Activated T-cell treated with anti-CD3 and anti-CD28 coated beads, Interleukin-2, amount 50 U/mL, for 4 hours (primary cell): ENCODE measurements at regions not wholly inside any gene's neighbourhood (a gene's known extent, or its start where the extent isn't known, plus 50 kb on each side); places are given as distances from the start of the nearest gene placed in this dataset.
"Not testable (repeated sequence)": the region's sequence is repeated elsewhere in the genome, so short reads cannot be mapped to it uniquely, and the experiment has no call there.

ENCODE experiments used
- ATAC-seq, 2 donors: fragments of 200-7000 bp; cut with Tn5 transposase; one replicate each; pipeline ENCODE4 v1.10.0; 2021
- DNase-seq: peaks from one replicate; pipeline ENCODE4 v3.0.0-alpha.2; 2020
- H3K27me3 Mint-ChIP-seq: one replicate; pipeline ENCODE4 v1.8.0; 2021; ENCODE audit warnings: low read depth, mixed read lengths
- H3K36me3 Mint-ChIP-seq: one replicate; pipeline ENCODE4 v1.8.0; 2022; ENCODE audit warnings: mixed read lengths; ENCODE audit not compliant: insufficient read depth
- H3K4me1 Mint-ChIP-seq: one replicate; pipeline ENCODE4 v1.8.0; 2021; ENCODE audit warnings: low read depth, mixed read lengths
- H3K4me3 Mint-ChIP-seq: one replicate; pipeline ENCODE4 v1.8.0; 2021; ENCODE audit warnings: mild to moderate bottlenecking, moderate library complexity, mixed read lengths
- H3K9me3 Mint-ChIP-seq: one replicate; pipeline ENCODE4 v1.8.0; 2021; ENCODE audit warnings: mixed read lengths

GRCh38 chr7:10773430-10773829 is 200.2 kb upstream of the PHF14 start:
- Mint-ChIP-seq H3K27me3 (no peaks in the 10 kb centered on the region), H3K36me3 (no peaks in the 10 kb centered on the region), H3K9me3 (no peaks in the 10 kb centered on the region), H3K4me3 (no peak overlapping the region), H3K4me1 (no peaks in the 10 kb centered on the region)
- no peak for DNase-seq
- ATAC-seq, result no peak

- DNase-seq (no peak), ATAC-seq (no peak)
- no peaks in the 10 kb centered on the region for H3K4me1 Mint-ChIP-seq
- peaks cover 5% of the 10 kb centered on the region for H3K9me3 Mint-ChIP-seq
- H3K4me3 Mint-ChIP-seq, result no peak overlapping the region
- H3K27me3 Mint-ChIP-seq, result no peaks in the 10 kb centered on the region
- no peaks in the 10 kb centered on the region for H3K36me3 Mint-ChIP-seq
Observed at GRCh38 chr7:10779465-10780399, 193.9 kb upstream of the PHF14 start.

DNA sequence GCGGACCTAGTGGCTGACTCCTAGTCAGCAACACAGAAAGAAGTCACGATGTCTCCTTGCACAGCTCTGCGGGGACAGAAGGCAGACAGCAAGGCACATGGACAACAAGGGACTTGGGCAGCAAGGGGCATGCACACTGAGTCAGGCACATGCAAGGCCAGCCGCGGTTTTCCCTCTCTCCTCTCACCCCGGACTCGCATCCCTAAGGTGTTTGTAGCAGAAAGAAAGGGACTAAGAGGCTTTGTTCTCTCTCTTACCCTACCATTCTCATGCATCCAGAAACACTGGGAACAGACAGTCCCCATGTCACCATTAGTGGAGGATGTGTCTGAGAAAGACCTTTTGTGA is 193.3 kb upstream of the PHF14 start:
- ATAC-seq, result no peak
- H3K9me3 Mint-ChIP-seq, result peaks cover 5% of the 10 kb centered on the region
- DNase-seq, result no peak
- H3K27me3 Mint-ChIP-seq, result no peaks in the 10 kb centered on the region
- H3K36me3 Mint-ChIP-seq, result no peaks in the 10 kb centered on the region
- H3K4me3 Mint-ChIP-seq, result no peak overlapping the region
- no peaks in the 10 kb centered on the region for H3K4me1 Mint-ChIP-seq

GRCh38 chr7:10786976-10787375 is 186.7 kb upstream of the PHF14 start:
- not testable (repeated sequence) for ATAC-seq, H3K4me3 Mint-ChIP-seq, H3K4me1 Mint-ChIP-seq, DNase-seq, H3K9me3 Mint-ChIP-seq, H3K36me3 Mint-ChIP-seq, H3K27me3 Mint-ChIP-seq

DNA sequence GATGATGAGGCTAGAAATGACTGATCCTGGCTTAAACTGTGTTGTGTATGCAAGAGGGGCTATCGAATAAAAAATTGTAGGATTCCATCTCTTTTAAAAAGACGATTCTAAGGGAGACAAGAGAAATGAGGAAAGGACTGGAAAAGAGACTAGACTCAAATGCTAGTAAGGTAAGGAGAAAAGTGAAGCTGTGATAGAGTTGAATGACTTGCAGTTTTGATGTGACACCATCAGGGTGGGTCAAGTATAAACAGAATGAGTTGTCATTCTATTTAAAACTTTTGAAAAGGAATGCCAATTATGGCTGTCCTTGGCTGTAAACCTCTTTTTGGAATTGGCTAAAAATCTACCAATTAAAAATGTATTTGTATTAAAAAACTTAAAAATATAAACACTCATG is 184.5 kb upstream of the PHF14 start:
- Mint-ChIP-seq H3K36me3 (no peaks in the 10 kb centered on the region), H3K4me1 (no peaks in the 10 kb centered on the region), H3K9me3 (no peaks in the 10 kb centered on the region), H3K4me3 (no peak overlapping the region), H3K27me3 (no peaks in the 10 kb centered on the region)
- DNase-seq (no peak), ATAC-seq (no peak)

DNA sequence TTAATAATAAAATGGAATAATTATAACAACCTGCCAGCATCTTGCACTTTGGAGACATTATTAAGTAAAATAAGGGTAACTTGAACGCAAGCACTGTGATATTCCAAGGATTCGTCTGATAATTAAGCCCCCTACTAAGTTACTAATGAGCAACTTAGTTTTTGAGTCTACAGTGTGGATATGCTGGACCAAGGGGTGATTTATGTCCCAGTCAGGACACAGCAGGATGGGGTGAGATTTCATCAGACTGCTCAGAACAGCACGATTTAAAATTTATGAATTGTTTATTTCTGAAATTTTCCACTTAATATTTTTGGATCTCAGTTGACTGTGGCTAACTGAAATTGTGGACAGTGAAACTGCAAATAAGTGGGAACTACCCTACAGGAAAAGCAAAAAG is 182.8 kb upstream of the PHF14 start:
- no peak overlapping the region for H3K4me3 Mint-ChIP-seq
- no peaks in the 10 kb centered on the region for H3K4me1 Mint-ChIP-seq
- no peaks in the 10 kb centered on the region for H3K36me3 Mint-ChIP-seq
- ATAC-seq (no peak), DNase-seq (no peak)
- no peaks in the 10 kb centered on the region for H3K27me3 Mint-ChIP-seq
- no peaks in the 10 kb centered on the region for H3K9me3 Mint-ChIP-seq

DNA sequence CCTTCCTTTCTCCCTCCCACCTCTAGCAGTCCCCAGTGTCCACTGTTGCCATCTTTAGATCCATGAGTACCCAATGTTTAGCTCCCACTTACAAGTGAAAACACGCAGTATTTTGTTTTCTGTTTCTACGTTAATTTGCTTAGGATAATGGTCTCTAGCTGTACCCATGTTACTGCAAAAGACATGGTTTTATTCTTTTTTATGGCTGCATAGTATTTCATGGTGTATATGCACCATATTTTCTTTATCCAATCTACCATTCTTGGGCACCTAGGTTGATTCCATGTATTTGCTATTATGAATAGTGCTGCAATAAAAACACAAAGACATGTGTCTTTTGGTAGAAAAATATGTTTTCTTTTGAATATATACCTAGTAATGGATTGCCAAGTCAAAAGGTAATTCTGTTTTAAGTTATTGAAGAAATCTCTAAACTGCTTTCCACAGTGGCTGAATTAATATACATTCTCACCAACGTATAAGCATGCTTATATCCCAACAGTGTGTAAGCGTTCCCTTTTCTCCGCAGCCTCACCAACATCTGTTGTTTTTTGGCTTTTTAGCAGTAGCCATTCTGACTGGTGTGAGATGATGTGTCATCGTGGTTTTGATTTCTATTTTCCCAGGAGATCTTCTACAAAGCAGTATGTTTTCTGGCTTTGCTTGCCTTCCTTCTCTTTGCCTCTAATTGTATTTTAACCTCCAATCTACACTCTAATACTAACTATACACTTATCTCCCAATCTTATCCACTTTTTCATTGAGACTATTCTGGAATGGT is 179.5 kb upstream of the PHF14 start:
- Mint-ChIP-seq H3K9me3 (no peaks in the 10 kb centered on the region), H3K27me3 (peaks cover 5% of the 10 kb centered on the region), H3K4me3 (no peak overlapping the region), H3K36me3 (no peaks in the 10 kb centered on the region), H3K4me1 (no peaks in the 10 kb centered on the region)
- ATAC-seq (no peak), DNase-seq (no peak)

- no peak overlapping the region for H3K4me3 Mint-ChIP-seq
- H3K4me1 Mint-ChIP-seq, result no peaks in the 10 kb centered on the region
- no peaks in the 10 kb centered on the region for H3K9me3 Mint-ChIP-seq
- no peak for ATAC-seq
- H3K27me3 Mint-ChIP-seq, result peaks cover 5% of the 10 kb centered on the region
- H3K36me3 Mint-ChIP-seq, result no peaks in the 10 kb centered on the region
- no peak for DNase-seq
Observed at GRCh38 chr7:10797157-10797556, 176.5 kb upstream of the PHF14 start.

DNA sequence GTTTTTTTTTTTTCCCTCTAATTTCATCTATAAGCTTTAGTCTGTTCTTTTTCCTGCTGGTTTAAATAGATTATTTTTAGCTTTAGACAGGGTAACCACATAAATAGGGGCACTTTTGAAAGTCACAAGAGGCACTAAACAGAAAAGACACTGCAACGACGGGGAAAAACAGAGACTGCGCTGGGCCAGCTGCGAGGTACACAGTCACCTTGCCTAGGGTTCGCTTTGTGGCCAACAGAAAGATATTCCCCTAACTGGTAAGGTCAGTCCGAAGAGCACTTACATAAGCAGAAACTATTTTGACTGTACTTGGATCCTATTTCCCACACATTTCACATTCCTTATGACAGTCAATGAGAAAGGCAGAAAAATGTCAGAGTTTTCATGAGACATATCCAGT is 175.6 kb upstream of the PHF14 start:
- H3K9me3 Mint-ChIP-seq, result no peaks in the 10 kb centered on the region
- ATAC-seq (no peak), DNase-seq (no peak)
- H3K4me1 Mint-ChIP-seq, result no peaks in the 10 kb centered on the region
- no peak overlapping the region for H3K4me3 Mint-ChIP-seq
- H3K27me3 Mint-ChIP-seq, result peaks cover 5% of the 10 kb centered on the region
- H3K36me3 Mint-ChIP-seq, result no peaks in the 10 kb centered on the region

- Mint-ChIP-seq H3K4me3 (no peak overlapping the region), H3K36me3 (no peaks in the 10 kb centered on the region), H3K9me3 (no peaks in the 10 kb centered on the region), H3K27me3 (peaks cover 5% of the 10 kb centered on the region), H3K4me1 (no peaks in the 10 kb centered on the region)
- no peak for DNase-seq
- ATAC-seq, result no peak
Observed at GRCh38 chr7:10799475-10799874, 174.2 kb upstream of the PHF14 start.

GRCh38 chr7:10802011-10802410 is 171.7 kb upstream of the PHF14 start:
- H3K36me3 Mint-ChIP-seq, result no peaks in the 10 kb centered on the region
- H3K4me1 Mint-ChIP-seq, result no peaks in the 10 kb centered on the region
- ATAC-seq (no peak), DNase-seq (no peak)
- no peaks in the 10 kb centered on the region for H3K9me3 Mint-ChIP-seq
- H3K4me3 Mint-ChIP-seq, result no peak overlapping the region
- H3K27me3 Mint-ChIP-seq, result peaks cover 5% of the 10 kb centered on the region

DNA sequence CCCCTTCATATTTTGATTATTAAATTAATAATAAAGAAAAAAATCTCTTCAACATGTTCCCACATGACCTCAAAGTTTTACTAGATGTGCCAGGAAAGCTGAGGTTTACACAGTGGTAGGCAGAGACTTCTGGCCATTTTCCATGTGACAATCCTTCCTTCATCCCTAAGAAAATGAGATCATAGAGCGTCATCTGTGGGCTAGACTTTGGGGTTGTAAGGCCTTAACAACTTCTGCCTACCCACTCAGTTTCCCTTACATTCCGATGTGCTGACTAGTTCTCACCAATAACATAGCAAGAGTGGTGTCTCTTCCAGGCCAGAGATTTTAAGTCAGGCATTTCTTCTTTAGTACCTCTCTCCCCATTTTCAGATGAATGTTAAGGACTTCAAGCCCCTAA is 171.1 kb upstream of the PHF14 start:
- Mint-ChIP-seq H3K4me3 (no peak overlapping the region), H3K27me3 (peaks cover 5% of the 10 kb centered on the region), H3K9me3 (no peaks in the 10 kb centered on the region), H3K4me1 (no peaks in the 10 kb centered on the region), H3K36me3 (no peaks in the 10 kb centered on the region)
- DNase-seq (no peak), ATAC-seq (no peak)

GRCh38 chr7:10803720-10804119 is 170.0 kb upstream of the PHF14 start:
- Mint-ChIP-seq H3K4me3 (no peak overlapping the region), H3K9me3 (no peaks in the 10 kb centered on the region), H3K36me3 (no peaks in the 10 kb centered on the region), H3K27me3 (no peaks in the 10 kb centered on the region), H3K4me1 (no peaks in the 10 kb centered on the region)
- no peak for DNase-seq
- ATAC-seq, result no peak

DNA sequence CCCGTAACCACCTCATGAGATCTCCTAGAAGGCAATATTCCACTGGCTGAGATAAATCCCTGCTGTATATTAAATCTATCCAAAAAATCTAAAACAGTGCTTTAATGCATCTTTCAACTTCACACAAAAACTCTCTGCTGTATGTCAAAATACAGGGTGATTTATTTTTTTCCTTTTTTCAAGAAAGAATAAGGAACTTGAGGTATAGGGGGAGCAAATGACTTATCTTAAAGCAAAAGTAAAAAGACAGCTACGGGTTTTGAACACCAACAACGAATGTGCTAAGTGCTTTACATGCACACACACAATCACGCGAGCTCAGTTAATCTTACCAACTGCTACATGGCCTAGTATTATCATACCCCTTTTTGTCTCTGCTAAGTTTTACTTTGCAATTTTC is 168.9 kb upstream of the PHF14 start:
- H3K9me3 Mint-ChIP-seq, result no peaks in the 10 kb centered on the region
- no peaks in the 10 kb centered on the region for H3K27me3 Mint-ChIP-seq
- ATAC-seq (no peak), DNase-seq (no peak)
- H3K4me1 Mint-ChIP-seq, result no peaks in the 10 kb centered on the region
- no peaks in the 10 kb centered on the region for H3K36me3 Mint-ChIP-seq
- H3K4me3 Mint-ChIP-seq, result no peak overlapping the region

DNA sequence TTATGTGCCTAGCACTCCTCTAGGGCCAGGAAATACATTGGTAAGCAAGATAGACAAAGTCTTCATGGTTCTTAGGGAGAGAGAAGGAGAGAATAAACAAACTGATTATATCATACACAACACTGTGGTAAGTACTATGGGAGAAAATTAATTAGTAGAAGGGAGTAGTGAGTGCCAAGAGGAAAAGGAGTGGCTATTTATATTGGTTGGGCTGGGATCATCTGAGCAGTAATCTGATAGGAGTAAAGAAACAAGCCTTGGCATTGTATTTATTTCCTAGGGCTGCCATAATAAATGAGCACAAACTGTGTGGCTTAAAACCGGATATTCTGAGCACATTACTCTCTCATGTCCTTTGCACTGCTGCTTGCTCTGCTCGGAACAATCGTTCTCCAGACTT is 158.1 kb upstream of the PHF14 start:
- no peak for ATAC-seq
- Mint-ChIP-seq H3K9me3 (no peaks in the 10 kb centered on the region), H3K27me3 (no peaks in the 10 kb centered on the region), H3K4me3 (no peak overlapping the region), H3K36me3 (no peaks in the 10 kb centered on the region), H3K4me1 (no peaks in the 10 kb centered on the region)
- DNase-seq, result no peak
